IMR-90 (cell line): ENCODE measurements at regions not wholly inside any gene's neighbourhood (a gene's known extent, or its start where the extent isn't known, plus 50 kb on each side); places are given as distances from the start of the nearest gene placed in this dataset.

Experiments used
- ATAC-seq: fragments of 200-7000 bp; cut with Tn5 transposase; 2 replicates; pipeline ENCODE4 v1.9.1; 2020; ENCODE audit warnings: low read depth, mild to moderate bottlenecking, moderate library complexity
- BruUV-seq: library from RNA; stranded (reverse); fragments of 400-500 nt; replicated peaks from 2 replicates; lab custom pipeline; 2021; lab: Mats Ljungman, UMichigan
- CTCF ChIA-PET: fragments of 300-600 bp; formaldehyde crosslinking; extraction: SDS; loops from one replicate; lab custom pipeline; 2021; ENCODE audit warnings: antibody characterized with exemption; lab: Yijun Ruan, JAX
- POLR2A ChIA-PET: fragments of 300-600 bp; sonication (Branson Sonifier 250); formaldehyde crosslinking; loops from one replicate; lab custom pipeline; 2022; ENCODE audit warnings: antibody characterized with exemption; ENCODE audit not compliant: unreplicated experiment; lab: Charles Lee
- DNase-seq: peaks from one replicate; pipeline ENCODE4 v3.0.0; 2013
- H2AFZ ChIP-seq: replicated peaks from 2 replicates; pipeline ENCODE3; 2013; ENCODE audit warnings: low read length, mild to moderate bottlenecking; ENCODE audit not compliant: poor library complexity
- H2AK5ac ChIP-seq: 2 replicates; pipeline ENCODE4 v1.6.1; 2013; ENCODE audit warnings: low read depth, low read length, inconsistent platforms
- H2AK9ac ChIP-seq: replicated peaks from 2 replicates; pipeline ENCODE3; 2013; ENCODE audit warnings: mild to moderate bottlenecking, low read depth, low read length, moderate library complexity; ENCODE audit not compliant: poor library complexity
- H2BK120ac ChIP-seq: 2 replicates; pipeline ENCODE4 v1.6.1; 2013; ENCODE audit warnings: low read depth, low read length, inconsistent platforms
- H2BK15ac ChIP-seq: 3 replicates; pipeline ENCODE4 v1.6.1; 2013; ENCODE audit warnings: low read depth, low read length, inconsistent platforms
- H2BK20ac ChIP-seq: 2 replicates; pipeline ENCODE4 v1.6.1; 2013; ENCODE audit warnings: low read depth, mild to moderate bottlenecking, inconsistent platforms, low read length, moderate library complexity
- H2BK5ac ChIP-seq: 2 replicates; pipeline ENCODE4 v1.6.1; 2013; ENCODE audit warnings: mild to moderate bottlenecking, low read depth, low read length, inconsistent platforms; ENCODE audit not compliant: poor library complexity, severe bottlenecking
- H3K14ac ChIP-seq: replicated peaks from 2 replicates; pipeline ENCODE4 v1.6.1; 2013; ENCODE audit warnings: low read depth, low read length, inconsistent platforms
- H3K18ac ChIP-seq: 2 replicates; pipeline ENCODE4 v1.6.1; 2013; ENCODE audit warnings: low read depth, low read length, control low read depth
- H3K23ac ChIP-seq: 2 replicates; pipeline ENCODE4 v1.6.1; 2013; ENCODE audit warnings: low read depth, low read length, inconsistent platforms
- H3K27ac ChIP-seq: 2 replicates; pipeline ENCODE4 v1.5.1; 2013; ENCODE audit warnings: mild to moderate bottlenecking, control low read depth, low read length; ENCODE audit not compliant: insufficient read depth
- H3K27me3 ChIP-seq: 2 replicates; pipeline ENCODE4 v1.6.1; 2013; ENCODE audit warnings: low read length; ENCODE audit not compliant: control insufficient read depth, insufficient read depth
- H3K36me3 ChIP-seq: 2 replicates; pipeline ENCODE4 v1.6.1; 2013; ENCODE audit warnings: low read length, mixed read lengths; ENCODE audit not compliant: control insufficient read depth, insufficient read depth
- H3K4ac ChIP-seq: 2 replicates; pipeline ENCODE4 v1.6.1; 2013; ENCODE audit warnings: low read depth, low read length, inconsistent platforms
- H3K4me1 ChIP-seq: 2 replicates; pipeline ENCODE4 v1.6.1; 2013; ENCODE audit warnings: low read length, mixed read lengths; ENCODE audit not compliant: control insufficient read depth, insufficient read depth
- H3K4me2 ChIP-seq: 2 replicates; pipeline ENCODE4 v1.6.1; 2013; ENCODE audit warnings: low read depth, mild to moderate bottlenecking, control low read depth, low read length, moderate library complexity
- H3K4me3 ChIP-seq: 2 replicates; pipeline ENCODE4 v1.5.1; 2013; ENCODE audit warnings: low read depth, mild to moderate bottlenecking, control low read depth, low read length, moderate library complexity; ENCODE audit not compliant: insufficient read depth
- H3K56ac ChIP-seq: 2 replicates; pipeline ENCODE4 v1.6.1; 2013; ENCODE audit warnings: low read length, inconsistent platforms; ENCODE audit not compliant: insufficient read depth; ENCODE audit errors: extremely low read depth
- H3K79me1 ChIP-seq, 2 experiments: 2 replicates each; pipeline ENCODE4 v1.6.1; 2013; ENCODE audit warnings: low read length in 2 of 2, inconsistent platforms in 1 of 2, low read depth in 1 of 2
- H3K9ac ChIP-seq: 2 replicates; pipeline ENCODE4 v1.6.1; 2013; ENCODE audit warnings: low read depth, low read length, control low read depth
- H3K9me1 ChIP-seq: 2 replicates; pipeline ENCODE4 v1.6.1; 2013; ENCODE audit warnings: low read length, inconsistent platforms; ENCODE audit not compliant: insufficient read depth
- H3K9me3 ChIP-seq: 2 replicates; pipeline ENCODE4 v1.6.1; 2013; ENCODE audit warnings: low read length; ENCODE audit not compliant: control insufficient read depth, insufficient read depth
- H4K20me1 ChIP-seq: 2 replicates; pipeline ENCODE4 v1.6.1; 2013; ENCODE audit warnings: low read length, inconsistent platforms; ENCODE audit not compliant: insufficient read depth
- H4K5ac ChIP-seq: 2 replicates; pipeline ENCODE4 v1.6.1; 2013; ENCODE audit warnings: mild to moderate bottlenecking, low read depth, low read length, control low read depth
- H4K8ac ChIP-seq, 2 experiments: 2 replicates each; pipeline ENCODE4 v1.6.1; 2013; ENCODE audit warnings: low read depth in 2 of 2, low read length in 2 of 2, control low read depth in 1 of 2, inconsistent platforms in 1 of 2
- H4K91ac ChIP-seq: 2 replicates; pipeline ENCODE4 v1.6.1; 2013; ENCODE audit warnings: low read depth, low read length, inconsistent platforms; ENCODE audit not compliant: insufficient read depth
- BHLHE40 ChIP-seq: fragments of 150-350 bp; IDR thresholded peaks from 2 replicates; pipeline ENCODE4 v1.6.1; 2016; ENCODE audit warnings: mild to moderate bottlenecking, low read depth, low read length
- CEBPB ChIP-seq: IDR thresholded peaks from 2 replicates; pipeline ENCODE4 v1.6.1; 2012; ENCODE audit warnings: low read depth, low read length, improper control_type of control experiment
- CHD1 ChIP-seq: IDR thresholded peaks from 2 replicates; pipeline ENCODE4 v1.6.1; 2012; ENCODE audit warnings: low read depth, low read length, improper control_type of control experiment
- FOS ChIP-seq: fragments of 150-350 bp; IDR thresholded peaks from 2 replicates; pipeline ENCODE4 v1.6.1; 2016; ENCODE audit warnings: low read depth, low read length
- MAZ ChIP-seq: IDR thresholded peaks from 2 replicates; pipeline ENCODE4 v1.6.1; 2012; ENCODE audit warnings: low read depth, mild to moderate bottlenecking, low read length, improper control_type of control experiment, moderate library complexity, borderline replicate concordance
- MXI1 ChIP-seq: IDR thresholded peaks from 2 replicates; pipeline ENCODE4 v1.6.1; 2012; ENCODE audit warnings: low read depth, mild to moderate bottlenecking, low read length, moderate library complexity, borderline replicate concordance
- NFE2L2 ChIP-seq: fragments of 150-350 bp; IDR thresholded peaks from 2 replicates; pipeline ENCODE4 v1.6.1; 2016; ENCODE audit warnings: low read depth, mild to moderate bottlenecking, low read length
- POLR2A ChIP-seq: IDR thresholded peaks from 2 replicates; pipeline ENCODE4 v1.6.1; 2012; ENCODE audit warnings: mild to moderate bottlenecking, low read depth, low read length
- RAD21 ChIP-seq: IDR thresholded peaks from 2 replicates; pipeline ENCODE4 v1.6.1; 2012; ENCODE audit warnings: low read length, improper control_type of control experiment
- RCOR1 ChIP-seq: IDR thresholded peaks from 2 replicates; pipeline ENCODE4 v1.6.1; 2012; ENCODE audit warnings: mild to moderate bottlenecking, low read length, improper control_type of control experiment; ENCODE audit not compliant: insufficient replicate concordance
- RFX5 ChIP-seq: IDR thresholded peaks from 2 replicates; pipeline ENCODE4 v1.8.0; 2012; ENCODE audit warnings: low read depth, mild to moderate bottlenecking, low read length, moderate library complexity
- SMC3 ChIP-seq: fragments of 150-350 bp; IDR thresholded peaks from 2 replicates; pipeline ENCODE4 v1.6.1; 2016; ENCODE audit warnings: low read depth, mild to moderate bottlenecking, antibody characterized with exemption, low read length, moderate library complexity
- WGBS, 2 experiments: methylation state at CpG; one replicate each; pipeline versions ENCODE4 v1.1.5 to v1.1.7; 2013; ENCODE audit warnings: missing lambda C conversion rate in 2 of 2; ENCODE audit not compliant: insufficient read length in 1 of 2; ENCODE audit errors: extremely low coverage in 2 of 2; 5-methylcytosine and 5-hydroxymethylcytosine counted together
- dilution Hi-C: fragments of 300-500 bp; cut with HindIII; formaldehyde crosslinking; loops from one replicate; pipeline ENCODE4 v1.14.3; 2018; ENCODE audit warnings: low sequenced_read_pairs; ENCODE audit not compliant: unreplicated experiment
- in situ Hi-C: fragments of 300-500 bp; cut with MboI; formaldehyde crosslinking; loops from 3 replicates; pipeline ENCODE4 v1.14.3; 2019; ENCODE audit warnings: low sequenced_read_pairs, inconsistent platforms, mixed read lengths
- intact Hi-C: fragments of 100-400 bp; cut with micrococcal nuclease; formaldehyde crosslinking; loops from 2 replicates; pipeline ENCODE4 v1.10.0; 2022
- TF ChIP-seq, protein P1 (sequence below): fragments of 150-350 bp; IDR thresholded peaks from 2 replicates; pipeline ENCODE4 v1.6.1; 2016; ENCODE audit warnings: low read depth, mild to moderate bottlenecking, low read length, moderate library complexity, borderline replicate concordance
- TF ChIP-seq, protein P2 (sequence below): conservative IDR thresholded peaks from 2 replicates; pipeline ENCODE4 v1.5.1; 2012; ENCODE audit warnings: mild to moderate bottlenecking, low read depth, low read length, improper control_type of control experiment

DNA sequence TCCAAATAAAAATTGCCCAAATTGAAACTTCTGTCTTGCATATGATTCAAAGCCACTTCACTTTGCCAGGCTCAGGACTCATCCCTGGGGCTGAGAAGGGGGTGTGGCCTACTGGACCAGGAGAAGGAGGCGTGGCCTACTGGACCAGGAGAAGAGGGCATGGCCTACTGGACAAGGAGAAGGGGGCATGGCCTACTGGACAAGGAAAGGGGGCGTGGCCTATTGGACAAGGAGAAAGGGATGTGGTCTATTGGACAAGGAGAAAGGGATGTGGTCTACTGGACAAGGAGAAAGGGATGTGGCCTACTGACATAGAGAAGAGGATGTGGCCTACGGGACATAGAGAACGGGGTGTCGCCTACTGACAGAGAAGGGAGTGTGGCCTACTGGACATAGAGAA lies 405.3 kb downstream of the RRAGC start:
- Histone ChIP-seq H3K9ac (no peak overlapping the region), H3K9me3 (no peaks in the 10 kb centered on the region), H2AK9ac (no peak overlapping the region), H3K9me1 (no peaks in the 10 kb centered on the region), H3K23ac (no peak overlapping the region), H3K27ac (no peak overlapping the region), H4K91ac (no peak overlapping the region), H3K4me3 (no peak overlapping the region), H2AK5ac (no peak overlapping the region), H2BK20ac (no peak overlapping the region), H3K27me3 (no peaks in the 10 kb centered on the region), H2AFZ (no peak overlapping the region), H4K5ac (no peak overlapping the region), H3K4ac (no peak overlapping the region), H3K36me3 (no peaks in the 10 kb centered on the region), H2BK5ac (no peak overlapping the region), H4K8ac (no peak overlapping the region), H2BK120ac (no peak overlapping the region), H3K14ac (no peak overlapping the region), H4K20me1 (no peaks in the 10 kb centered on the region), H3K56ac (no peak overlapping the region), H3K79me1 (no peaks in the 10 kb centered on the region), H3K18ac (no peak overlapping the region), H2BK15ac (no peak overlapping the region), H3K4me1 (no peaks in the 10 kb centered on the region), H3K4me2 (no peak overlapping the region)
- ChIA-PET CTCF (no interaction called here), POLR2A (no interaction called here)
- WGBS, 2 experiments = 49% methylated on average over 2 of the region's 5 CpGs; no CpG with 5 or more reads in 1 of the 2 experiments
- dilution Hi-C loops (no loop called here), intact Hi-C loops (no loop called here), in situ Hi-C loops (no loop called here)
- TF ChIP-seq NFE2L2 (no peak), RFX5 (no peak), POLR2A (no peak), RAD21 (no peak), SMC3 (no peak), FOS (no peak), MXI1 (no peak), CHD1 (no peak), BHLHE40 (no peak), RCOR1 (no peak), MAZ (no peak), CEBPB (no peak)
- TF ChIP-seq, protein P1, sequence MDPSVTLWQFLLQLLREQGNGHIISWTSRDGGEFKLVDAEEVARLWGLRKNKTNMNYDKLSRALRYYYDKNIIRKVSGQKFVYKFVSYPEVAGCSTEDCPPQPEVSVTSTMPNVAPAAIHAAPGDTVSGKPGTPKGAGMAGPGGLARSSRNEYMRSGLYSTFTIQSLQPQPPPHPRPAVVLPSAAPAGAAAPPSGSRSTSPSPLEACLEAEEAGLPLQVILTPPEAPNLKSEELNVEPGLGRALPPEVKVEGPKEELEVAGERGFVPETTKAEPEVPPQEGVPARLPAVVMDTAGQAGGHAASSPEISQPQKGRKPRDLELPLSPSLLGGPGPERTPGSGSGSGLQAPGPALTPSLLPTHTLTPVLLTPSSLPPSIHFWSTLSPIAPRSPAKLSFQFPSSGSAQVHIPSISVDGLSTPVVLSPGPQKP = no peak
- TF ChIP-seq, protein P2, sequence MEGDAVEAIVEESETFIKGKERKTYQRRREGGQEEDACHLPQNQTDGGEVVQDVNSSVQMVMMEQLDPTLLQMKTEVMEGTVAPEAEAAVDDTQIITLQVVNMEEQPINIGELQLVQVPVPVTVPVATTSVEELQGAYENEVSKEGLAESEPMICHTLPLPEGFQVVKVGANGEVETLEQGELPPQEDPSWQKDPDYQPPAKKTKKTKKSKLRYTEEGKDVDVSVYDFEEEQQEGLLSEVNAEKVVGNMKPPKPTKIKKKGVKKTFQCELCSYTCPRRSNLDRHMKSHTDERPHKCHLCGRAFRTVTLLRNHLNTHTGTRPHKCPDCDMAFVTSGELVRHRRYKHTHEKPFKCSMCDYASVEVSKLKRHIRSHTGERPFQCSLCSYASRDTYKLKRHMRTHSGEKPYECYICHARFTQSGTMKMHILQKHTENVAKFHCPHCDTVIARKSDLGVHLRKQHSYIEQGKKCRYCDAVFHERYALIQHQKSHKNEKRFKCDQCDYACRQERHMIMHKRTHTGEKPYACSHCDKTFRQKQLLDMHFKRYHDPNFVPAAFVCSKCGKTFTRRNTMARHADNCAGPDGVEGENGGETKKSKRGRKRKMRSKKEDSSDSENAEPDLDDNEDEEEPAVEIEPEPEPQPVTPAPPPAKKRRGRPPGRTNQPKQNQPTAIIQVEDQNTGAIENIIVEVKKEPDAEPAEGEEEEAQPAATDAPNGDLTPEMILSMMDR = no peak
- no TSS peak for BruUV-seq
- DNase-seq (no peak), ATAC-seq (no peak)
